ENCODE measurements at regions not wholly inside any gene's neighbourhood (a gene's known extent, or its start where the extent isn't known, plus 50 kb on each side); places are given as distances from the start of the nearest gene placed in this dataset.

- no peak overlapping the region for H3K4me3 Mint-ChIP-seq
- H3K27ac Mint-ChIP-seq: no peak overlapping the region
- H3K4me3 ChIP-seq (ENCODE audit: low read length): no peak overlapping the region
- H3K36me3 Mint-ChIP-seq (ENCODE audit: low read depth): no peaks in the 10 kb centered on the region
- H3K9me3 ChIP-seq (ENCODE audit: control insufficient read depth, low read length): no peaks in the 10 kb centered on the region
- no peaks in the 10 kb centered on the region for H3K36me3 ChIP-seq (ENCODE audit: control insufficient read depth, insufficient read depth, low read length)
- peaks cover 3% of the 10 kb centered on the region for H3K4me1 ChIP-seq (ENCODE audit: control insufficient read depth, insufficient read depth, low read length)
- H3K27me3 ChIP-seq (ENCODE audit: control insufficient read depth, insufficient read depth, low read length, poor library complexity, severe bottlenecking): no peaks in the 10 kb centered on the region
- no peak overlapping the region for H3K27ac ChIP-seq (ENCODE audit: low read depth, low read length)
- H3K9me3 Mint-ChIP-seq: peaks cover 6% of the 10 kb centered on the region
- WGBS, 2 experiments (ENCODE audit: insufficient coverage in 1 of 2, insufficient read length in 1 of 2): 87 to 90% methylated on average over 2 to 3 of the region's 3 CpGs
- H3K27me3 Mint-ChIP-seq (ENCODE audit: insufficient read depth): no peaks in the 10 kb centered on the region
- no peak for DNase-seq
- H3K4me1 Mint-ChIP-seq: peaks cover 8% of the 10 kb centered on the region
- no peak for TF ChIP-seq CTCF (conservative IDR thresholded peaks at IDR 0.05)
- no peak overlapping the region for H3K9ac ChIP-seq (ENCODE audit: extremely low read depth, low read length, poor library complexity, severe bottlenecking)
Measured at GRCh38 chr16:73601911-73602310, 554.0 kb upstream of the ZFHX3 start.

GRCh38 chr16:73599870-73600269, 551.9 kb upstream of the ZFHX3 start:
- Histone ChIP-seq H3K9me3 (ENCODE audit: control insufficient read depth, low read length) (no peaks in the 10 kb centered on the region), H3K4me1 (ENCODE audit: control insufficient read depth, insufficient read depth, low read length) (peaks cover under 1% of the 10 kb centered on the region), H3K36me3 (ENCODE audit: control insufficient read depth, insufficient read depth, low read length) (no peaks in the 10 kb centered on the region), H3K9ac (ENCODE audit: extremely low read depth, low read length, poor library complexity, severe bottlenecking) (no peak overlapping the region), H3K4me3 (ENCODE audit: low read length) (no peak overlapping the region), H3K27ac (ENCODE audit: low read depth, low read length) (no peak overlapping the region), H3K27me3 (ENCODE audit: control insufficient read depth, insufficient read depth, low read length, poor library complexity, severe bottlenecking) (no peaks in the 10 kb centered on the region)
- 92 to 93% methylated on average over 2 of the region's 2 CpGs for WGBS, 2 experiments (ENCODE audit: insufficient coverage in 1 of 2, insufficient read length in 1 of 2)
- TF ChIP-seq CTCF (conservative IDR thresholded peaks at IDR 0.05): no peak
- DNase-seq: no peak
- no peaks in the 10 kb centered on the region for H3K9me3 Mint-ChIP-seq
- no peak overlapping the region for H3K4me3 Mint-ChIP-seq
- H3K4me1 Mint-ChIP-seq: peaks cover under 1% of the 10 kb centered on the region
- H3K27ac Mint-ChIP-seq: no peak overlapping the region
- H3K36me3 Mint-ChIP-seq (ENCODE audit: low read depth): no peaks in the 10 kb centered on the region
- no peaks in the 10 kb centered on the region for H3K27me3 Mint-ChIP-seq (ENCODE audit: insufficient read depth)

- TF ChIP-seq CTCF (conservative IDR thresholded peaks at IDR 0.05): no peak
- Histone ChIP-seq H3K27ac (ENCODE audit: low read depth, low read length) (no peak overlapping the region), H3K9me3 (ENCODE audit: control insufficient read depth, low read length) (no peaks in the 10 kb centered on the region), H3K27me3 (ENCODE audit: control insufficient read depth, insufficient read depth, low read length, poor library complexity, severe bottlenecking) (no peaks in the 10 kb centered on the region), H3K9ac (ENCODE audit: extremely low read depth, low read length, poor library complexity, severe bottlenecking) (no peak overlapping the region), H3K36me3 (ENCODE audit: control insufficient read depth, insufficient read depth, low read length) (no peaks in the 10 kb centered on the region), H3K4me1 (ENCODE audit: control insufficient read depth, insufficient read depth, low read length) (no peaks in the 10 kb centered on the region), H3K4me3 (ENCODE audit: low read length) (no peak overlapping the region)
- Mint-ChIP-seq H3K27me3 (ENCODE audit: insufficient read depth) (no peaks in the 10 kb centered on the region), H3K4me3 (no peak overlapping the region), H3K36me3 (ENCODE audit: low read depth) (no peaks in the 10 kb centered on the region), H3K27ac (no peak overlapping the region), H3K9me3 (no peaks in the 10 kb centered on the region), H3K4me1 (no peaks in the 10 kb centered on the region)
- 80 to 86% methylated on average over 2 of the region's 2 CpGs for WGBS, 2 experiments (ENCODE audit: insufficient coverage in 1 of 2, insufficient read length in 1 of 2)
- DNase-seq: no peak
Measured at GRCh38 chr16:73599351-73599750, 551.4 kb upstream of the ZFHX3 start.

Data from endodermal cell (in vitro differentiated cells).